ENCODE measurements at regions not wholly inside any gene's neighbourhood (a gene's known extent, or its start where the extent isn't known, plus 50 kb on each side); places are given as distances from the start of the nearest gene placed in this dataset.

DNA sequence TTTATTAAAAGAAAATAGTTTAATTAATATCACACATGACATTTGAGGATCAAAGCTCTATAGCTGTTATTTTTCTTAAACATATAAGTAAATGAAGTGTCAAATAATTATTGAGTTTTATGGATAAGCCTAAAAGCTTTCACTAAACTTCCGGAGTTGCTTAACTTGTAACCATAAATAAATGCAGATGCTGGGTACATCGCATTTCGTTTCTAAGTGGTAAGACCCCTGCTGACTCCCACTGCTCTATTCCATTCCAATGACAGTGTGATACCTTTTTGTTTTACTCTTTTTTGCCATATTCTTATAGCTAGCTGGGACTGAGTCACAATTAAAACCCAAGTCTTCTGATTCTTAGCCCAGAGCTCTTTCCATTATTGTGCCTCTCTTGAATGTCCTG lies 411.1 kb downstream of the SOX2 start:
- ChIA-PET POLR2A (no interaction called here), CTCF (no interaction called here)
- Histone ChIP-seq H3K27me3 (replicated peaks in 2 of 5; ENCODE audit: control insufficient read depth in 4 of 5, insufficient read depth in 5 of 5, low read length in 4 of 5) (no peaks in the 10 kb centered on the region), H3K4me1 (ENCODE audit: control extremely low read depth in 1 of 4, control insufficient read depth in 4 of 4, insufficient read depth in 4 of 4, low read length in 3 of 4) (no peaks in the 10 kb centered on the region), H3K9me3 (ENCODE audit: control extremely low read depth in 1 of 5, control insufficient read depth in 4 of 5, insufficient read depth in 2 of 5, low read depth in 1 of 5, low read length in 4 of 5) (no peaks in the 10 kb centered on the region), H3K27ac (ENCODE audit: insufficient read depth in 1 of 2, low read depth in 1 of 2, low read length in 2 of 2, poor library complexity in 1 of 2, severe bottlenecking in 2 of 2) (no peak overlapping the region), H3K36me3 (ENCODE audit: control insufficient read depth in 4 of 4, insufficient read depth in 4 of 4, low read length in 3 of 4) (no peaks in the 10 kb centered on the region), H3K4me3 (ENCODE audit: control insufficient read depth in 1 of 7, extremely low read depth in 1 of 7, insufficient read depth in 4 of 7, low read depth in 2 of 7, low read length in 6 of 7) (no peak overlapping the region)
- DNase-seq: no peak
- 85% methylated on average over 3 of the region's 3 CpGs for WGBS (ENCODE audit: insufficient coverage)

DNA sequence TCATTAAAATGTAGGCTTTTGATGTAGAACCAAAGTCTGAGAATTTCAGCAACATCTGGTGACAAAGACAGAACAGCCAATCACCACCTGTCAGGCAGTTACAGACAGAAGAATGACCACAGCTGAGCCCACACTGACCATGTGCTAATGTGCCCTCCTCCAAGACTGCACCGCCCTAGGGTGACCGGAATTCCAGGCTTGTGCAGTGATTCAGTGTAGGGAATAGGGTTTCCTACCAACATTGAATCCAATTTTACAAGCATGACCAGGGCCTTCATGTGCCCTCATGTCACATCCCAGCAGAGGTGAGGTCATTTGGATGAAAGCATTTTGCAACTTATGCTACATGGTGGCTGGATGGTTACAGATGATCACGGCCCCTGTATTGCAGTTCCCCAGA lies 412.5 kb downstream of the SOX2 start:
- WGBS (ENCODE audit: insufficient coverage): 100% methylated on average over 3 of the region's 3 CpGs
- no peaks in the 10 kb centered on the region for H3K27me3 ChIP-seq (replicated peaks in 2 of 5; ENCODE audit: control insufficient read depth in 4 of 5, insufficient read depth in 5 of 5, low read length in 4 of 5)
- ChIA-PET POLR2A (no interaction called here), CTCF (no interaction called here)
- no peaks in the 10 kb centered on the region for H3K36me3 ChIP-seq (ENCODE audit: control insufficient read depth in 4 of 4, insufficient read depth in 4 of 4, low read length in 3 of 4)
- H3K27ac ChIP-seq (ENCODE audit: insufficient read depth in 1 of 2, low read depth in 1 of 2, low read length in 2 of 2, poor library complexity in 1 of 2, severe bottlenecking in 2 of 2): no peak overlapping the region
- DNase-seq: no peak
- no peak overlapping the region for H3K4me3 ChIP-seq (ENCODE audit: control insufficient read depth in 1 of 7, extremely low read depth in 1 of 7, insufficient read depth in 4 of 7, low read depth in 2 of 7, low read length in 6 of 7)
- H3K9me3 ChIP-seq (ENCODE audit: control extremely low read depth in 1 of 5, control insufficient read depth in 4 of 5, insufficient read depth in 2 of 5, low read depth in 1 of 5, low read length in 4 of 5): no peaks in the 10 kb centered on the region
- no peaks in the 10 kb centered on the region for H3K4me1 ChIP-seq (ENCODE audit: control extremely low read depth in 1 of 4, control insufficient read depth in 4 of 4, insufficient read depth in 4 of 4, low read length in 3 of 4)

DNA sequence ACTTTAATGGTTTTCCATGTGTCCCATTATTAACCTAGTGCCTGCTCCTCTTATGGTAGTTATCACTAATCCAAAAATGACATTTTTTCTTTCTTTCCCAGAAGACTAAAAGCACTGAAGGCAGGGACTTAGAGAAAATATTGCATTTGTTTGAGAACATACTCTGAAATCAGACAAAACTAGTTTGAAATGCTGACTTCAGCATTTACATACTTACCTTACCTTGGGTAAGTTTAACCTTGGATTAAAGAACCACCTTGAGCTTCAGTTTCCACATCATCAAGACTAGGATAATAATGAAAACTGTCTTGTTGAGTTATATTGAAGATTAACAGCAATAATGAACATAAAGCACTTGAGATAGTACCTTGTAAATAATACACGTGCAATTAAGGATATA lies 413.0 kb downstream of the SOX2 start:
- Histone ChIP-seq H3K4me3 (ENCODE audit: control insufficient read depth in 1 of 7, extremely low read depth in 1 of 7, insufficient read depth in 4 of 7, low read depth in 2 of 7, low read length in 6 of 7) (no peak overlapping the region), H3K4me1 (ENCODE audit: control extremely low read depth in 1 of 4, control insufficient read depth in 4 of 4, insufficient read depth in 4 of 4, low read length in 3 of 4) (no peaks in the 10 kb centered on the region), H3K27me3 (replicated peaks in 2 of 5; ENCODE audit: control insufficient read depth in 4 of 5, insufficient read depth in 5 of 5, low read length in 4 of 5) (peaks cover 0 to 2% (median 0%) of the 10 kb centered on the region in 5 experiments), H3K27ac (ENCODE audit: insufficient read depth in 1 of 2, low read depth in 1 of 2, low read length in 2 of 2, poor library complexity in 1 of 2, severe bottlenecking in 2 of 2) (no peak overlapping the region), H3K9me3 (ENCODE audit: control extremely low read depth in 1 of 5, control insufficient read depth in 4 of 5, insufficient read depth in 2 of 5, low read depth in 1 of 5, low read length in 4 of 5) (no peaks in the 10 kb centered on the region), H3K36me3 (ENCODE audit: control insufficient read depth in 4 of 4, insufficient read depth in 4 of 4, low read length in 3 of 4) (no peaks in the 10 kb centered on the region)
- DNase-seq: no peak
- WGBS (ENCODE audit: insufficient coverage): no CpG with 5 or more reads among the region's 1 CpG
- POLR2A ChIA-PET: no interaction called here
- CTCF ChIA-PET: no interaction called here

DNA sequence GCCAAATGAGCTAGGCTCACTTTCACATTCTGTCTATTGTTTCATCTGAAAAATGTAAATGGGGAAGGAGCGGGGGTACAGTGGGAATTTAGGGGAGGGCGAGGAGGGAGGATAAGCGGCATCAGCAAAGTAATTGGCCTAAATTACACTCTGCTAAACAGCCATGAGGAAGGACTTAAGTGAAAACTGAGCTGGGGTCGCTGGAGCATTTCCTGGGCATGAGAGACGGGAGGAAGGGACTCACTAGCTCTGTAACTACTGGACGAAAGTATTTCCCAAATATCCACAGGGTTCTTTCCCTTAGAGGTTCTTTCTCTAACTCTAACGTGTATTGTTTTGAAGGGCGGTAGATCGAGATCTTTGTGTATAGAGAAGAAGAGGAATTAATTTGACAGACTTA lies 418.0 kb downstream of the SOX2 start:
- no peaks in the 10 kb centered on the region for H3K36me3 ChIP-seq (ENCODE audit: control insufficient read depth in 4 of 4, insufficient read depth in 4 of 4, low read length in 3 of 4)
- H3K9me3 ChIP-seq (ENCODE audit: control extremely low read depth in 1 of 5, control insufficient read depth in 4 of 5, insufficient read depth in 2 of 5, low read depth in 1 of 5, low read length in 4 of 5): no peaks in the 10 kb centered on the region
- 70% methylated on average over 3 of the region's 9 CpGs for WGBS (ENCODE audit: insufficient coverage)
- H3K4me1 ChIP-seq (ENCODE audit: control extremely low read depth in 1 of 4, control insufficient read depth in 4 of 4, insufficient read depth in 4 of 4, low read length in 3 of 4): no peaks in the 10 kb centered on the region
- ChIA-PET CTCF (no interaction called here), POLR2A (no interaction called here)
- DNase-seq: no peak
- peaks cover 0 to 2% (median 0%) of the 10 kb centered on the region in 5 experiments for H3K27me3 ChIP-seq (replicated peaks in 2 of 5; ENCODE audit: control insufficient read depth in 4 of 5, insufficient read depth in 5 of 5, low read length in 4 of 5)
- H3K4me3 ChIP-seq (ENCODE audit: control insufficient read depth in 1 of 7, extremely low read depth in 1 of 7, insufficient read depth in 4 of 7, low read depth in 2 of 7, low read length in 6 of 7): no peak overlapping the region
- H3K27ac ChIP-seq (ENCODE audit: insufficient read depth in 1 of 2, low read depth in 1 of 2, low read length in 2 of 2, poor library complexity in 1 of 2, severe bottlenecking in 2 of 2): no peak overlapping the region

DNA sequence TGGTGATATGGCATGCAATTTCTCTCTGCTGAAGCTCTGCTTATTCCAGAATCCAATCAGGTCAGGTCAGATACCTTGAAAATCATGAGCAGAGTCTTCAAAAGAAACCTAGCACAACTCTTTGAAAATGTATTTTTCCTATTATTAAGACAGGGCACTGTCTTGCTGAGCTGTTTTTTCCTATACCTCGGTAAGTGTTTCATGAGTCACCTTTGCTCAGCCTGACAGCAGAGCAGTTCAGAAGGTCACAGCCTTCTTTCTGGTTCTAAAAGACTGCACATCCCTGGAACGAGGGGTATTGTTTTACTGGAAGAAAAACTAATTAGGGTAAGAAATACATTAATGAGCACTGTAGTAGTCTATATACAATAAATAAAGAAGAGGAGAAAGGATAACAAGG lies 422.0 kb downstream of the SOX2 start:
- no peak for DNase-seq
- H3K27ac ChIP-seq (ENCODE audit: insufficient read depth in 1 of 2, low read depth in 1 of 2, low read length in 2 of 2, poor library complexity in 1 of 2, severe bottlenecking in 2 of 2): no peak overlapping the region
- H3K4me1 ChIP-seq (ENCODE audit: control extremely low read depth in 1 of 4, control insufficient read depth in 4 of 4, insufficient read depth in 4 of 4, low read length in 3 of 4): no peaks in the 10 kb centered on the region
- H3K27me3 ChIP-seq (replicated peaks in 2 of 5; ENCODE audit: control insufficient read depth in 4 of 5, insufficient read depth in 5 of 5, low read length in 4 of 5): peaks cover 0 to 2% (median 2%) of the 10 kb centered on the region in 5 experiments
- no peak overlapping the region for H3K4me3 ChIP-seq (ENCODE audit: control insufficient read depth in 1 of 7, extremely low read depth in 1 of 7, insufficient read depth in 4 of 7, low read depth in 2 of 7, low read length in 6 of 7)
- no peaks in the 10 kb centered on the region for H3K36me3 ChIP-seq (ENCODE audit: control insufficient read depth in 4 of 4, insufficient read depth in 4 of 4, low read length in 3 of 4)
- 100% methylated on average over 1 of the region's 2 CpGs for WGBS (ENCODE audit: insufficient coverage)
- CTCF ChIA-PET: no interaction called here
- H3K9me3 ChIP-seq (ENCODE audit: control extremely low read depth in 1 of 5, control insufficient read depth in 4 of 5, insufficient read depth in 2 of 5, low read depth in 1 of 5, low read length in 4 of 5): no peaks in the 10 kb centered on the region
- POLR2A ChIA-PET: no interaction called here

DNA sequence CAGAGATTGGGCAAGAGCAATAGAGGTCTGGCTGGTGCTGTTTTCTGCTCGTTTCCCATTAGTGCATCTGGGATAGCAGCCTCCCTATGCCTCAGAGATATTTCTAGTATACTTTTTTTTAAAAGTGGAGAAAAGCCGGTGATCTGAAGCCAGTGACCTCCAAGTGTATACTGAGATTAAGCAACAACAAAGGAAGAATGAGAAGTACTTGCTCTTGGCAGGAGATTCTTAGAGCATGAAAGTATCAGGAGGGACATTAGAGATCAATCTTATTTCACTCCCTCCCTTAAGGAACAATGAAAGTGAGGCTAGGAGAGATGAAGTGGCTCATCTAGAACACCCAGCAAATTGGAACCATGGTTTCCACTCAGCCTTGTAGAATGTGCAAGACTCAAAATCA lies 423.3 kb downstream of the SOX2 start:
- ChIA-PET POLR2A (no interaction called here), CTCF (no interaction called here)
- DNase-seq: no peak

DNA sequence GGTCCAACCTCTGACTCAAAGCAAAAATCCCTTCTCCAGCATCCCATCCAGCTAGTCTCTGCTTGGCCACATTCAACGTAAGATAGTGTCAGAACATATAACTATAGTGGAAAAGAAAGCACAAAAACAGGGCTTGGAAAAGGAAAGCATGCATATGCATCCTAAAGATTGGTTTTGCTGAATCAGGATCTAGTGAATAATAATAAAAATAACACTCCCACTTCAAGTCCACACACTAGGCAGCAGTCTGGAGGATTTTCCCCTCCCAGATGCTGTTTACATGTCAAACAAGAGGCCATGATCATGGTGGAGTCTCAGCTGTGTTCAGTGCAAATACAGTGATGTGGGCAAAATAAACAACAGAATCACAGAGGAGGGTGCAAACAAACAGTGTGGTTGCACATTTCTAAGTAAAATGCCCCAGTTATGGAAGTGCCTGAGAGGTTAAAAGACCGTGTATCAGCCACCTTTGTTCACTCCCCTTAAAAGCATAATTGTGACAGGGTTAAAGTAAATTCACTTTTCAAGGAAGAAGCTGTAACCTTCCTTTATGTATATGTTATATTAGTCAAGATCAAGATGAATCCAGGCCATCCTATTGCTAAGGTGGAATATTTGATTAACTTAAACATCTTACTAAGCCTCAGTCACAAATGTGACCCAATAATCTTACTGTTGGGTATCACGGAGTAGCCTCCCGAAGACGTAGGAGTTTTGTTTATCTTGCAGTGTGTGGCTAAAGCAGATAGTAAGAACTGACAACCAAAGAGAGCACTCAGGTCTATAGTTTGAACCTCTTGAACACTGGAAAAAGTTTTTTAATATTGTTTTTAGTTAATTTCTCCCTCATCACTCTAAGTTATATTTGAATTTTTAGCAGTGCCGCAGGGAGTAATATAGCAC lies 424.5 kb downstream of the SOX2 start:
- WGBS (ENCODE audit: insufficient coverage): 82% methylated on average over 2 of the region's 6 CpGs
- H3K4me3 ChIP-seq (ENCODE audit: control insufficient read depth in 1 of 7, extremely low read depth in 1 of 7, insufficient read depth in 4 of 7, low read depth in 2 of 7, low read length in 6 of 7): no peak overlapping the region
- CTCF ChIA-PET: no interaction called here
- no peaks in the 10 kb centered on the region for H3K4me1 ChIP-seq (ENCODE audit: control extremely low read depth in 1 of 4, control insufficient read depth in 4 of 4, insufficient read depth in 4 of 4, low read length in 3 of 4)
- H3K27ac ChIP-seq (ENCODE audit: insufficient read depth in 1 of 2, low read depth in 1 of 2, low read length in 2 of 2, poor library complexity in 1 of 2, severe bottlenecking in 2 of 2): no peak overlapping the region
- H3K27me3 ChIP-seq (replicated peaks in 2 of 5; ENCODE audit: control insufficient read depth in 4 of 5, insufficient read depth in 5 of 5, low read length in 4 of 5): peaks cover 0 to 2% (median 0%) of the 10 kb centered on the region in 5 experiments
- peaks cover 0 to 1% (median 0%) of the 10 kb centered on the region in 5 experiments for H3K9me3 ChIP-seq (ENCODE audit: control extremely low read depth in 1 of 5, control insufficient read depth in 4 of 5, insufficient read depth in 2 of 5, low read depth in 1 of 5, low read length in 4 of 5)
- DNase-seq: no peak
- POLR2A ChIA-PET: no interaction called here
- H3K36me3 ChIP-seq (ENCODE audit: control insufficient read depth in 4 of 4, insufficient read depth in 4 of 4, low read length in 3 of 4): no peaks in the 10 kb centered on the region

More for the DNA sequence above, 423.3 kb downstream of the SOX2 start:
- H3K4me1 ChIP-seq (ENCODE audit: control extremely low read depth in 1 of 4, control insufficient read depth in 4 of 4, insufficient read depth in 4 of 4, low read length in 3 of 4): no peaks in the 10 kb centered on the region
- peaks cover 0 to 2% (median 0%) of the 10 kb centered on the region in 5 experiments for H3K27me3 ChIP-seq (replicated peaks in 2 of 5; ENCODE audit: control insufficient read depth in 4 of 5, insufficient read depth in 5 of 5, low read length in 4 of 5)
- H3K4me3 ChIP-seq (ENCODE audit: control insufficient read depth in 1 of 7, extremely low read depth in 1 of 7, insufficient read depth in 4 of 7, low read depth in 2 of 7, low read length in 6 of 7): no peak overlapping the region
- H3K9me3 ChIP-seq (ENCODE audit: control extremely low read depth in 1 of 5, control insufficient read depth in 4 of 5, insufficient read depth in 2 of 5, low read depth in 1 of 5, low read length in 4 of 5): no peaks in the 10 kb centered on the region
- no peak overlapping the region for H3K27ac ChIP-seq (ENCODE audit: insufficient read depth in 1 of 2, low read depth in 1 of 2, low read length in 2 of 2, poor library complexity in 1 of 2, severe bottlenecking in 2 of 2)
- 83% methylated on average over 1 of the region's 2 CpGs for WGBS (ENCODE audit: insufficient coverage)
- no peaks in the 10 kb centered on the region for H3K36me3 ChIP-seq (ENCODE audit: control insufficient read depth in 4 of 4, insufficient read depth in 4 of 4, low read length in 3 of 4)

All from common myeloid progenitor, CD34-positive (primary cell).